WI38 (cell line): ENCODE measurements at regions not wholly inside any gene's neighbourhood (a gene's known extent, or its start where the extent isn't known, plus 50 kb on each side); places are given as distances from the start of the nearest gene placed in this dataset.

Experiments
- H3K4me3 ChIP-seq: 2 replicates; pipeline ENCODE4 v1.5.1; 2011; ENCODE audit warnings: low read depth, mild to moderate bottlenecking, control low read depth, low read length
- TF ChIP-seq, protein P1 (sequence below): IDR thresholded peaks from 2 replicates; pipeline ENCODE4 v1.5.1; 2012; ENCODE audit warnings: low read depth, mild to moderate bottlenecking, control low read depth, low read length

DNA sequence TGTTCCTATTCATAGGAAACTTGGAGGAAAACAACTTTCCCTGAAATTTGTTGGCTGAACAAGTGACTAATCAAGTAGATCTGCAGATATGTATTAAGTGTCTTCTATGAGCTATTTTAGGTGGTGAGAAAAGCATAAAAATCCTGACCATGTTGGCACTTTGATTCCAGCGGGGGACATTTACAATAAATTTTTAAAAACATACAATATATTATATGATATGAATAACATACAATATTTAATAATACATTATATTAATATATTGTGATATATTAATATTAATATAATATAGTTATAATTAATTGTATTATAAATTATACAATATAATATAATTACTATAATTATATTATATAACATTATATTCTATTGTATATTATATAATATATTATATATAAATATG, 362.9 kb upstream of the SOX9 start:
- TF ChIP-seq, protein P1, sequence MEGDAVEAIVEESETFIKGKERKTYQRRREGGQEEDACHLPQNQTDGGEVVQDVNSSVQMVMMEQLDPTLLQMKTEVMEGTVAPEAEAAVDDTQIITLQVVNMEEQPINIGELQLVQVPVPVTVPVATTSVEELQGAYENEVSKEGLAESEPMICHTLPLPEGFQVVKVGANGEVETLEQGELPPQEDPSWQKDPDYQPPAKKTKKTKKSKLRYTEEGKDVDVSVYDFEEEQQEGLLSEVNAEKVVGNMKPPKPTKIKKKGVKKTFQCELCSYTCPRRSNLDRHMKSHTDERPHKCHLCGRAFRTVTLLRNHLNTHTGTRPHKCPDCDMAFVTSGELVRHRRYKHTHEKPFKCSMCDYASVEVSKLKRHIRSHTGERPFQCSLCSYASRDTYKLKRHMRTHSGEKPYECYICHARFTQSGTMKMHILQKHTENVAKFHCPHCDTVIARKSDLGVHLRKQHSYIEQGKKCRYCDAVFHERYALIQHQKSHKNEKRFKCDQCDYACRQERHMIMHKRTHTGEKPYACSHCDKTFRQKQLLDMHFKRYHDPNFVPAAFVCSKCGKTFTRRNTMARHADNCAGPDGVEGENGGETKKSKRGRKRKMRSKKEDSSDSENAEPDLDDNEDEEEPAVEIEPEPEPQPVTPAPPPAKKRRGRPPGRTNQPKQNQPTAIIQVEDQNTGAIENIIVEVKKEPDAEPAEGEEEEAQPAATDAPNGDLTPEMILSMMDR: no peak
- H3K4me3 ChIP-seq: no peak overlapping the region

DNA sequence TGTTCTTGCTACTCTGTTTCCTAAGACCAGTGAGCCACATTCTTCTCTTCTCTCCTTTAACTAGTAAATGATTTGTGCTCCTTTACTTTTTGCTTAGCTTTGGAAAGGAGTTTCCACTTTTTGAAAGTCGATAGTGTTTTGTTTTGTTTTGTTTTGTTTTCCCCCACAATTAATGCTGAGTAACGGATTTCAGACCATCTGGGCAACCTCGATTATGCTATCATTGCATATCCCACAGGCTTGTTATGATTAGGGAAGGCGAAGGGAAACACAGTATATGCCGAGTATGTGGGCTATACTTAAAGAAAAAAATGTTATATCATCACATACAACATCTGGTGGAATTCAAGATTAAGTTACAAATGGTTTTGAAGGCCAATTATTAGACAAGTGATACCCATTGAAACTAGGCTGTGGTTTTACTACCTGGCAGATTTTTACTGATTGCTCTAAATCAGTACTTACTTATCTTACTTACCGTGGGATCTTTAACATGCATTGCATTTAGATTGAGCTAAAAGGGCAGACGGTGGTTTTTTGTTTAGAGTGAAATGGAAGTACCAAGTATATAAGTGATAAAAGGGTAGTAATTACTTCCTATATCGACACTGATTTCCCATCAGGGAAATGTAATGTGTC, 361.3 kb upstream of the SOX9 start:
- TF ChIP-seq, protein P1: no peak
- no peak overlapping the region for H3K4me3 ChIP-seq

DNA sequence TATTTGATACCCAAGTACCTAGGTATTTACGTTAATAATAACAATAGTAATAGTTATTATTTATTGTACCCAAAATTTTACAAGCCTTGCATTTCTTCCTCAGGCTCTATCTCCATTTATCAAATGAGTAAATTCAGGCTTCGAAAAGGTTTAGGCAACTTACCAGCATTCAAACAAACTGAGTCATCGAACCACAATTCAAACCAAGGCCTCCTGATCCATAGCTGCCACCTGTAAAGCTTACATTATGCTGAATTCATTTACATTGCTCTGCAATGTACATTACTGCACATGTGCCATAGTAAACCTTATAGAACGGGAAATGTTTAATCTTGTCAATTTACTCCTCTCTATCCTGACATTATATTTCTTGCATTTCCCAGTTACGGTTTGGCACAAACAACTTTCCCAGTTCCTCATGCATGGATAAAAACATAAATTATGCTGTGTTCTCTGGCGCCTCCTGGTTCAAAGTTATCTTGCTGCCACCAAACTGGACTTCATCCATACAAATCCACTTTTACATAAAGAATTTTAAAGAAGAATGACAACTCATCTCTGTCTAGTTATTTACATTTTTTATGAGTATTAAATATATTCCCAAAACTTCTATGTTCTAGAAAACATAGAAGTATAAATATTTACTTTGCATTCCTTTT, 360.6 kb upstream of the SOX9 start:
- no peak overlapping the region for H3K4me3 ChIP-seq
- TF ChIP-seq, protein P1: no peak

DNA sequence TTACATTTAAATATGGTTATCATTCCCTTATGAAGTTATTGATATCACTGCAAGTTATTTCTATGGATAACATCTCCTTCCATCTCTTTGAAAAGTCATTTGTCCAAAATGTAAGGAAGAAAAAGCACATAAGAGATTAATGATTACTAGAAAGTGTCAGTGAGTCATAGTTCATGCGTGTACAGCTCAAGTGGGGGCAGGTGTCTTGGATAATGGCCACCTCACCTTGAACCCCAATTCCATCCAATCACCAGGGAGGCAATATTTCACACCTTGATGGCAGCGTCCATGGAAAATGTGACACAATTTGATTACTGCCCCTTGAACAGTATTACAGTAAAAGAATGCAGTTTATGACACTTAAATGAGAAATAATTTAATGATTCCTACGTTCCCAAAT, 358.3 kb upstream of the SOX9 start:
- TF ChIP-seq, protein P1: no peak
- H3K4me3 ChIP-seq: no peak overlapping the region

DNA sequence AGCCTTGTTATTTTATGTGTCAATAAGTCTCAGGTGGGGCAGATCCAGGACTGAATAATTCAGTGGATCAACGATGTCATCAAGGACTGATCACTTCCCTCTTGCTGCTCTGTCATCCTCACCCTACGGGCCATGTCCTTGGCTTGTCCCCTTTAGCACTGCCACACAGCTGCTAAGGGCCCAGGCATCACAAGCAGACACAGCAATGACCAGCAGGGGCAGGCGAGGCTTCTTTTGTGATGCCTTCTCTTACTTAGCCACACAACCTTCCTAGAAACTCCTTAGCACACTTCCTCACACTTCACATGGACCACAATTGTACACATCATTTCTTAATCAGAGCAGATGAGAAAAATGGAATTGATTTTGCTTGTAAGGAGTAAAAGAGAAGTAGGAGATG, 356.3 kb upstream of the SOX9 start:
- no peak overlapping the region for H3K4me3 ChIP-seq
- TF ChIP-seq, protein P1: no peak

DNA sequence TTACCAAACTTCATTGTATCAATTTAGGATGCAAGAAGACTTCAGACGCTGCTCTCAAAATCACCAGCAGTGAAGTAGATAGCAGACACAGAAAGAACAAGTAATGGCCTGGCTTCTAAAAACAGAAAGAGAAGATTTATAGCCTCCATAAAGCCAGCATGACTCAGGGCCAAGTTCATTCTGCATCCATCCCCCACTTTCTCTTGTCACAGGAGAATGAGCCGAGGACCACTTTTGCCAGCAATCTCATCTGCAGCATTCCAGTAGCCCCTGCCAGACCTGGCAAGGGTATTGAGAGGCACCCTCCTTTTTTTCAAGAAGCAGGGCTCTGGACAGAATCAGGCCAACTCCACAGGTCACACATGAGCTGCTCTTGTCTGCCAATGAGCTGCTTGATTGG, 355.4 kb upstream of the SOX9 start:
- H3K4me3 ChIP-seq: no peak overlapping the region
- TF ChIP-seq, protein P1: no peak

DNA sequence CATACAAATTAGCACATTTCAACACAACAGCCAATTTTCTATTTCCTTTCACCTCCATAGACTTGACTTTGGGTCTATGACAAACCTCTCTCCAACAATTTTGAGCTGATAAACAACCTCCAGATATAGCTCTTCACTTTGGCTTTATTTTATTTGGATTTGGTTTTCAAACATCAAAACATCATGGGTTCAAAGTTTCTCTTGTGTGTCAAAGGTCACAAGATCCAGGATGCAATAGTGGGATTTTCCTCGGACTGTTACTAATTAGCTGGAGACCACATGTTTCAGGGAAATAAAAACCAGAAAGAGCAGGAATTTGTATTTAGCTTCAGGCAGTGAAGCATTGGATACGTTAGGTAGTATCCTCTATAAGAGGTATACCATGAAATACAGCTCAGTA, 351.0 kb upstream of the SOX9 start:
- H3K4me3 ChIP-seq: no peak overlapping the region
- TF ChIP-seq, protein P1: no peak
